ENCODE measurements at regions not wholly inside any gene's neighbourhood (a gene's known extent, or its start where the extent isn't known, plus 50 kb on each side); places are given as distances from the start of the nearest gene placed in this dataset.
A peak's percentile ranks its signal among the peaks of the same experiment; 100 is the strongest.

GRCh38 chr11:104404231-104405175, 240.6 kb upstream of the PDGFD start:
- DNase-seq: no peak

GRCh38 chr11:104402812-104403521, 239.0 kb upstream of the PDGFD start:
- no peak for DNase-seq

- DNase-seq: no peak
These were observed 230.6 kb upstream of the PDGFD start for GRCh38 chr11:104394508-104394907.

DNA sequence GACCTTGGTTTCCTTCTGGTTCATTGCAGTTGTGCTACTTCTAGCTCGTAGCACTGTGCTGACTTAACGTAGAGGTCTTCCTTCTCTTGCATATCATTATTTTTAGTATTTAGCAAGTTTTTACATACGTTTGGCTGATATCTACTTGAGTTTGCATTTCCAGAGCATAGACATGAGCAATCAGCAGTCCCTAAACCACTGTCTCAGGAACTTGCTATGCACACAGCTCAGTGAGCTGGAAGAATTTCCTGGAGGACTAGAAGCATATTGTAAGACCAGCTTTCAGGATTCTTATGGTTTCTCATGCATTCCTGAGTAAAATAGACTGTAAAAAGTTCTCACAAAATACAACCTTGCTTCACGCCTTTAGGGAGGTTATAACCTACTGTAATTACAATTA, 226.7 kb upstream of the PDGFD start:
- DNase-seq: peak; percentile 32

- no peak for DNase-seq
These were observed 221.9 kb upstream of the PDGFD start for GRCh38 chr11:104385884-104386283.

DNA sequence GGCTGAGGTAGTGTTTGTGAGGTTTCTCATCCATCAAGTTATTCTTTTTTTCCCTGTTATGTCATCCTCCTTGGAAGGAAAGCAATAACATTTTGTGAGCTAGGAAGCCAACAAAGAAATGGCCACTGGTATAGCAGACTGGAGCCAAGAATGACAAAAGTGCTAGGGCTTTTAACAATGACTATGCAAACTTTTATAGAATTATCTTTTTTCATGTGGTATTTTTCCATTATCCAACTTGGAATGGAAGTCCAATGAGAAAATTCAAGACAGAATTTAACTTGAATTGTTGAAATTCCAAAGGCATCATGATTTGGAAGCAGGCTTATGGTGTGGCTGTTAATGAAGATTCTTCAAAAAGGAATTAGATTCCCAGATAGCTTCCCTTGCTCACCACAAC, 216.4 kb upstream of the PDGFD start:
- no peak for DNase-seq

DNA sequence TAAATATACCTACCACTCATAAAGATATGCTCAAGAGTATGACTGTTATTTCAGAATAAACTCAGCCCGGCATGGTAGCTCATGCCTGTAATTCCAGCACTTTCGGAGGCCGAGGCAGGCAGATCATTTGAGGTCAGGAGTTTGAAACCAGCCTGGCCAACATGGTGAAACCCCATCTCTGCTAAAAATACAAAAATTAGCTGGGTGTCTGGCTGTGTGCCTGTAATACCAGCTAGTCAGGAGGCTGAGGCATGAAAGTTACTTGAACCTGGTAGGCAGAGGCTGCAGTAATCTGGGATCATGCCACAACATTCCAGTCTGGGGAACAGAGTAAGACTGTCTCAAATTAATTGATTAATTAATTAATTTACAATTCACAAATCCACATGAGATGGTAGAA, 208.2 kb upstream of the PDGFD start:
- DNase-seq: no peak

DNA sequence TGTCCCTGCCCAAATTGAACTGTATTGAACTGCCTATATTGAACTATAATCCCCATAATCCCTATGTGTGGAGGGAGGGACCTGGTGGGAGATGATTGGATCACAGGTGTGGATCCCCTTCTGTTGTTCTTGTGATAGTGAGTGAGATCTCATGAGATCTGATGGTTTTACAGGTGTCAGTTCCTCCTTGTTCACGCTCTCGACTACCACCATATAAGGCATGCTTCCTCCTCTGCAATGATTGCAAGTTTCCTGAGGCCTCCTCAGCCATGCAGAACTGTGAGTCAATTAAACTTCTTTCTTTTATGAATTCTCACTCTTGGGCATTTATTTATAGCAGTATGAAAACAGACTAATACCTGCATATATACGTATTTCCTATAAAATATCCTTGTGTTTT, 206.5 kb upstream of the PDGFD start:
- no peak for DNase-seq

DNA sequence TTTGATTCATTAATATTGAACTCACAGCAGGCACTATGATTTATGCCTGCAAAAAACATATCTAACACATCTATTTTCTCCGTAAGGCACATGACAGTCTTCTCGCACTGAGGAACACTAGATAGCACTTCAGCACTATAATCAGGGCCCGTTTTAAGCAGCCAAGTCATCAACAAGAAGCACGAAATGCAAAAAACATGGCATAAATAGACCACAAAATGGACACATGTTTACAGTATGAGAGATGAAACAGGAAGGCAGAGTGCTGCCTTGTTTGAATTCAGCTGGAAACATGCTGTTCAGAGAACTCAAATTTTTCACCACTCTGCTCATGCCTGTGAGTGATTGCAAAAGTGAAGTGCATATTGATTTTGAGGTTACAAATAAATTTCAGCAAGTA, 205.8 kb upstream of the PDGFD start:
- no peak for DNase-seq

DNA sequence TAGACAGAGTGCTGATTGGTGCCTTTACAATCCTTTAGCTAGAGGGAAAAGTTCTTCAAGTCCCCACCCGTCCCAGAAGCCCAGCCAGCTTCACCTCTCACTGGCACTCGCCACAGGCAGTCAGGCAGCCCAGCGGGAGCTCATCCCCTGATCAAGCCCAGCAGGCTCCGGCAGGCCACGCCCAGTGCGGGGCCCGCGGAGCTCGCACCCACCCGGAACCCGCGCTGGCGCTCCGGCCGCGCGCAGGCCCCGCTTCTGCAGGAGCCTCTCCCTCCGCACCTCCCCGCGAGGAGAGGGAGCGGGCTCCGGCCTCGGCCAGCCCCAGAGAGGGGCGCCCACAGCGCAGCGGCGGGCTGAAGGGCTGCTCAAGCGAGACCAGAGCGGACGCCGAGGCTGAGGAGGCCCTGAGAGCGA, 202.4 kb upstream of the PDGFD start:
- DNase-seq: no peak

DNA sequence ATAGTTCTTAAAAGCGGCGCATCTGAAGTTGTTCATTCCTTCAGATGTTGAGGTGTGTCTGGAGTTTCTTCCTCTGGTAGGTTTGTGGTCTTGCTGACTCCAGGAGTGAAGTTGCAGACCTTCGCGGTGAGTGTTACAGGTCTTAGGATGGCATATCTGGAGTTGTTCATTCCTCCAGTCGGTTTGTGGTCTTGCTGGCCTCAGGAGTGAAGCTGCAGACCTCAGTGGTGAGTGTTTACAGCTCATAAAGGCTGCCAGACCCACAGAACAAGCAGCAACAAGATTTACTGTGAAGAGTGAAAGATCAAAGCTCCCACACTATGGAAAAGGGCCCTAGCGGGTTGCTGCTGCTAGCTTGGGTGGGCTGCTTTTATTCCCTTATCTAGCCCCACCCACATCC, 201.7 kb upstream of the PDGFD start:
- no peak for DNase-seq

DNA sequence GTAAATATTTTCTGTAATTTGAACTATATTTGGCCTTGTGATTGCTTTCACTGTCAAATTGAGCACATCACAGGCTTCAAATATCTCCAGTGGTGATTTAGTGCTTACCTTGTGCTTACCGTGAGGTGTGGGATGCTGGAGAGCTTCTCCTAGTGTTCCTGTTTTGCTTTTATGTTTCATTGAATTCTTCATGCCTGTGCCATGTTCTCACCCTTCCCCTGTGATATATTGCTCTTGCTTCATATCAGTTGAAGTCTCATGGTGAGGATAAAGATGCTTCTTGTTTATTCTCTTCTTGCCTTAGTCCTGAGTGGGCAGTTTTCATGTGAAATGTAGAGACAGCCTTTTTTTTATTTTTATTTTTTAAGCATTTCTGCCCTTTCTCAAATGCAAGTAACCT, 198.0 kb upstream of the PDGFD start:
- DNase-seq: no peak

- no peak for DNase-seq
These were observed 188.1 kb upstream of the PDGFD start for GRCh38 chr11:104352036-104352435.

- no peak for DNase-seq
These were observed 179.6 kb upstream of the PDGFD start for GRCh38 chr11:104343578-104343977.

DNA sequence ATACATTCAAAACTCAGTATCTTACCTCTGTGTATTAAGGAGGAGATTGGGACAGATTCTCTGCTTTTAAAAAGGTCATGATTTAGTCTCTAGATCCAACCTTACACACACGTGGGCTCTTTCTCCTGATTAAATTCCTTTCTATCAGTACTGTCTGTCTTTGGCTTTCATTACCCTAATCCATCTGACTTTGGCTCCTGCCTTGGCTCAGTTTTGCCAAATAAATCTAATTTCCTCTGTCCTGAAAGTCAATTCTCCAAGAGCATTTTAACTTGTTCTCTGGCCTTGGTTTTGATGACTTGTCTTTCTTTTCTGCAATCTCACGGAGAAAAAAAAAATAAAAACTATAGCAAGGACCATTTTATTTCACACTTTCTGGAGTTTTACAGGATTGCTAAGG, 176.6 kb upstream of the PDGFD start:
- DNase-seq: no peak

DNA sequence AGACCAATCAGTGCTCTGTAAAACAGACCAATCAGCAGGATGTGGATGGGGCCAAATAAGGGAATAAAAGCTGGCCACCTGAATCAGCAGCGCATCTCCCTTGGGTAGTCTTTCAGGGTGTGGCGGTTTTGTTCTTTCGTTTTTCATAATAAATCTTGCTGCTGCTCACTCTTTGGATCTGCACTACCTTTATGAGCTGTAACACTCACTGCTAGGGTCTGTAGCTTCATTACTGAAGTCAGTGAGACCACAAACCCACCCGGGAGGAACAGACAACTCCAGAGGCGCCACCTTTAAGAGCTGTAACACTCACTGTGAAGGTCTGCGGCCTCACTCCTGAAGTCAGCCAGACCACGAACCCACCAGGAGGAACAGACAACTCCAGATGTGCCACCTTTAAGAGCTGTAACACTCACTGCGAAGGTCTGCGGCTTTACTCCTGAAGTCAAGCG, 175.5 kb upstream of the PDGFD start:
- no peak for DNase-seq

DNA sequence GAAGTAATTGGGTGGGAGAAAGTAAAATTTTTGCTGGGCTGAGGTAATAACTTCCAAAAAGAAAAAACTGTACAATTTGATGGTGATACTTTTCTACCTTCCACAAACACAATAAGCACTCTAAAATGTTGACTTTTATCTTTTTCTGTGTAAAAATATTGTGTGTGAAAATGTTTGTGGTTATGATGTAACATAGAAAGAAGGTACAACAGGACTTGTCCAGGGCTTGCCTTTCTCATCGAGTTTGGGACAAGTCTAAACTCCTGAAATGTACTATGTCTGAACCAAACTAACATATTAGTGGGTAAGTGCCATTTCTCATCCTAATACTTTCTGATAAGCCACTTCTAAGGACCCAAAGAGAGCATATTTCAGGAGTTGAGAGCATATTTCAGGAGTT, 174.2 kb upstream of the PDGFD start:
- DNase-seq: no peak

DNA sequence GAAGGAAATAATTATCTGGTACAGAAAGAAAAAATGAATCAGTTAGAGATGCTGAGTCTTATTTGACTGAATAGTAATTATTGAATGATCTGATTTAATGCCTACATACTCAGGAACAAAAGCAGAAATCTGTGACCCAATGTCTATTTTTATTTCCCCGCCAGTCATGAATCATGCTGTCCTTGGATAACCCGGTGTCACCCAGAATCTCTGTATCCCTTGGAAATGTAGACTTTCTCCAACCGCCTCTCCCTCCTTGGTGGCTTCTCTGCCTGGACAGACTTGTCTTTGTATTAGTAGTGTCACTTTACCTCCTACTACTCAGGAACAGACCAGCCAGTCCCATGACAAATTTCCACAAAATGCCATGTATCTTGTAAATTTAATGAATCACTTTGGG, 173.3 kb upstream of the PDGFD start:
- DNase-seq: no peak

- peak; percentile 13 for DNase-seq
These were observed 170.0 kb upstream of the PDGFD start for GRCh38 chr11:104333977-104334376.

DNA sequence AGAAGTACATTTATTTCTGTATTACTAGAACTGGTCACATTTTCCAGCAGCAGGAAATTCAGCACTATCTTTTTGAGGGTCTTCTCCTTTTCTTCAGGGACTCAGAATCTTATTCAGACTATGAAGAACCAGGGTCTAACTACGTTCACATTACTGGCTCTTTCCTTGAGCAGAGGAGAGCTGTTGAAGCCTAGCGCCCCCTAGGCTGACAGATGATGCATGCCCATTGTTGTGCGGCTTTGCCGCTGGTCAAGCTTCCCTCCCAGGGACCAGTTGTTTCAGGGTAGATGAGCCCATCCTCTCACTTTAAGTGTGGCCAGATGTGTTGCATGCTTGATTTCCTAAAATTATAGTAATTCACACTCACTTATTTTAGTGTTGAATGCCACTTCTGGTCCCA, 168.2 kb upstream of the PDGFD start:
- DNase-seq: no peak

- DNase-seq: no peak
These were observed 165.2 kb upstream of the PDGFD start for GRCh38 chr11:104329078-104329665.

GRCh38 chr11:104328512-104328907, 164.6 kb upstream of the PDGFD start:
- DNase-seq: no peak

GRCh38 chr11:104327861-104328511, 164.0 kb upstream of the PDGFD start:
- peak; percentile 4 for DNase-seq
